SU-DHL-6 (cell line): ENCODE measurements at regions not wholly inside any gene's neighbourhood (a gene's known extent, or its start where the extent isn't known, plus 50 kb on each side); places are given as distances from the start of the nearest gene placed in this dataset.

Source experiments
- H2AFZ ChIP-seq: fragments of 200-600 bp; sonication (generic); 2 replicates; pipeline ENCODE4 v1.6.1; 2014; ENCODE audit warnings: low read depth, mild to moderate bottlenecking, moderate library complexity, mixed read lengths, antibody characterized with exemption, low read length; ENCODE audit not compliant: severe bottlenecking
- H3F3A ChIP-seq: fragments of 200-600 bp; shearing (Covaris generic); 2 replicates; pipeline ENCODE4 v1.6.0; 2016; ENCODE audit warnings: antibody characterized with exemption, mild to moderate bottlenecking; ENCODE audit not compliant: insufficient read depth
- H3K27ac ChIP-seq: fragments of 200-600 bp; sonication (generic); 2 replicates; pipeline ENCODE4 v1.5.1; 2016; ENCODE audit warnings: low read depth, mild to moderate bottlenecking, low read length, moderate library complexity, mixed read lengths
- H3K27me3 ChIP-seq: fragments of 200-600 bp; sonication (generic), shearing (Covaris generic); 2 replicates; pipeline ENCODE4 v1.6.0; 2014; ENCODE audit warnings: mild to moderate bottlenecking, low read length
- H3K36me3 ChIP-seq: fragments of 200-600 bp; sonication (generic); 2 replicates; pipeline ENCODE4 v1.6.1; 2014; ENCODE audit warnings: mild to moderate bottlenecking, low read length, mixed read lengths
- H3K4me2 ChIP-seq: fragments of 300-600, 200-600 bp; shearing (Covaris generic), sonication (generic); 2 replicates; pipeline ENCODE4 v1.6.0; 2014; ENCODE audit warnings: low read length, low read depth, mild to moderate bottlenecking; ENCODE audit not compliant: poor library complexity, severe bottlenecking
- H3K4me3 ChIP-seq: fragments of 200-600 bp; sonication (generic); 2 replicates; pipeline ENCODE4 v1.5.1; 2014; ENCODE audit warnings: antibody characterized with exemption, low read length, mild to moderate bottlenecking, mixed read lengths; ENCODE audit not compliant: insufficient read depth, poor library complexity, severe bottlenecking
- H3K79me2 ChIP-seq: fragments of 200-600 bp; sonication (generic); 2 replicates; pipeline ENCODE4 v1.6.1; 2014; ENCODE audit warnings: mild to moderate bottlenecking, low read length, moderate library complexity; ENCODE audit not compliant: insufficient read depth
- H3K9ac ChIP-seq: fragments of 200-600 bp; sonication (generic); 2 replicates; pipeline ENCODE4 v1.7.0; 2014; ENCODE audit warnings: mild to moderate bottlenecking, low read length
- H3K9me2 ChIP-seq: fragments of 200-600 bp; sonication (generic); replicated peaks from 2 replicates; pipeline ENCODE4 v1.6.1; 2014; ENCODE audit warnings: low read length; ENCODE audit not compliant: insufficient read depth
- H3K9me3 ChIP-seq: fragments of 200-600 bp; sonication (generic); 2 replicates; pipeline ENCODE4 v1.6.1; 2014; ENCODE audit warnings: low read length, mixed read lengths; ENCODE audit not compliant: insufficient read depth
- H4K20me1 ChIP-seq: fragments of 200-600 bp; sonication (generic); 2 replicates; pipeline ENCODE4 v1.6.1; 2014; ENCODE audit warnings: low read depth, mild to moderate bottlenecking, antibody characterized with exemption, low read length, moderate library complexity, mixed read lengths
- CTCF ChIP-seq: fragments of 200-600 bp; sonication (generic); IDR thresholded peaks from one replicate; pipeline ENCODE4 v1.5.1; 2017; ENCODE audit warnings: antibody characterized with exemption, mild to moderate bottlenecking, low read length, moderate library complexity; ENCODE audit not compliant: insufficient read depth, poor library complexity, severe bottlenecking
- EZH2phosphoT487 ChIP-seq: fragments of 200-600 bp; sonication (generic), shearing (Covaris generic); conservative IDR thresholded peaks from 2 replicates; pipeline ENCODE4 v1.6.1; 2018; ENCODE audit warnings: mild to moderate bottlenecking, antibody characterized with exemption, low read length, moderate library complexity, mixed read lengths

- Histone ChIP-seq H3K9me3 (no peaks in the 10 kb centered on the region), H3K4me3 (no peak overlapping the region), H3K27ac (no peak overlapping the region), H3K9ac (no peak overlapping the region), H3K27me3 (no peaks in the 10 kb centered on the region), H4K20me1 (no peaks in the 10 kb centered on the region), H3K9me2 (no peaks in the 10 kb centered on the region), H3K79me2 (no peaks in the 10 kb centered on the region), H3K4me2 (no peak overlapping the region), H3F3A (no peaks in the 10 kb centered on the region), H3K36me3 (no peaks in the 10 kb centered on the region), H2AFZ (no peak overlapping the region)
- TF ChIP-seq CTCF (no peak), EZH2phosphoT487 (no peak)
Observed at GRCh38 chr22:27090611-27091011, 433.2 kb downstream of the MIAT start.

GRCh38 chr22:27093422-27093821, 436.0 kb downstream of the MIAT start:
- Histone ChIP-seq H3K9ac (no peak overlapping the region), H3K4me3 (no peak overlapping the region), H3K36me3 (no peaks in the 10 kb centered on the region), H3K79me2 (no peaks in the 10 kb centered on the region), H3K4me2 (no peak overlapping the region), H3K9me3 (no peaks in the 10 kb centered on the region), H3K9me2 (no peaks in the 10 kb centered on the region), H4K20me1 (no peaks in the 10 kb centered on the region), H2AFZ (no peak overlapping the region), H3K27me3 (no peaks in the 10 kb centered on the region), H3F3A (no peaks in the 10 kb centered on the region), H3K27ac (no peak overlapping the region)
- TF ChIP-seq EZH2phosphoT487 (no peak), CTCF (no peak)

GRCh38 chr22:27094633-27095308, 437.4 kb downstream of the MIAT start:
- TF ChIP-seq CTCF (no peak), EZH2phosphoT487 (no peak)
- no peak overlapping the region for H3K4me2 ChIP-seq
- H3K79me2 ChIP-seq: no peaks in the 10 kb centered on the region
- H3K27ac ChIP-seq: no peak overlapping the region
- no peaks in the 10 kb centered on the region for H3K9me3 ChIP-seq
- no peak overlapping the region for H2AFZ ChIP-seq
- no peaks in the 10 kb centered on the region for H3K36me3 ChIP-seq
- no peaks in the 10 kb centered on the region for H3F3A ChIP-seq
- no peaks in the 10 kb centered on the region for H3K9me2 ChIP-seq
- H4K20me1 ChIP-seq: no peaks in the 10 kb centered on the region
- no peak overlapping the region for H3K9ac ChIP-seq
- no peaks in the 10 kb centered on the region for H3K27me3 ChIP-seq
- no peak overlapping the region for H3K4me3 ChIP-seq
